Activated CD8-positive, alpha-beta memory T cell treated with anti-CD3 and anti-CD28 coated beads, Interleukin-2, amount 50 U/mL, for 24 hours (primary cell): ENCODE measurements at regions not wholly inside any gene's neighbourhood (a gene's known extent, or its start where the extent isn't known, plus 50 kb on each side); places are given as distances from the start of the nearest gene placed in this dataset.

Experiments used
- DNase-seq: peaks from one replicate; pipeline ENCODE4 v3.0.0-alpha.2; 2020; ENCODE audit errors: extremely low read depth

DNA sequence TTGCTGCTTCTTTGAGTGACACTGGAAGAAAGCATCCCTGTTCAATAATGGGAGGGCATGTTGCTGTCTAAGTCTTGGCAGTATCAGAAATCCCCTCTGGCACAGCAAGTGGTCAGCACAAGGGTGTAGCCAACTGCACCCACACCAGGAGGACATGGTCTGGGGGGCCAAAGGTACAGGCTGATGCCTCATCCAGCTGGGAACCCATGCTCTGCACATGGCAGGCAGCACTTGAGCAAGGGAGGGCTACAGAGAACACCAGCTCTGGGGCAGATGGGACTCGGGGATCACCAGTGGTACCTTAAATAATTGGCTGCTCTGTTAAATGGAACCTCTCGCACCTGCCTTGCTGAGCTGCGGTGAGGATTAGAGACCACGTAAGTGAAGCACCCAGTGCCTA lies 265.2 kb downstream of the SYK start:
- DNase-seq: no peak

DNA sequence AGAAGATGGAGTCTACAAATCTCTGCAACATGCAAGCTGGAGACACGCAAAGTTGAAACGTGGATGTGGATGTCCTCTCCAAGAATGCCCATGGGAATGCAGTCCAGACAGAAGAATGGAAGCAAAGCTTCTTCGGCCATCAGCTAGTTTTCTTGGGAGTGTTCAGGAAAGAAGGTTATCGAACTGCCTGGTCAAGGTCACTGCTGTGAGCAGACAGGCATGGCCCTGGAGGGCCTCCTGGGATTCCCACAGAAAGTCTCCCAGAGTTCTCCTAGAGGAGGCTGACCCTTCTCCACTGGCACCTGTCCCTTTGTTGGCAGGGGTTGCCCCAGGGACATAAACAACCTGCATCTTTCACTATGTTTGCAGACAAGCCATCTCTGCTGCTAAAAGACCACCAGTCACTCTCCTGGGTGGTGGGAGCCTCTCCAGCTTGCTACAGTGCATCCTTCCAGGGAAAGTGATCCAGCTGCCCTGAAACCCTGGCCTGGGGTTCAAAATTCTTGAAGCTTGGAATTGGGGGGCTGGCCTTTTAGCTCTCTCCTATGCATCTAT lies 265.8 kb downstream of the SYK start:
- DNase-seq: no peak

DNA sequence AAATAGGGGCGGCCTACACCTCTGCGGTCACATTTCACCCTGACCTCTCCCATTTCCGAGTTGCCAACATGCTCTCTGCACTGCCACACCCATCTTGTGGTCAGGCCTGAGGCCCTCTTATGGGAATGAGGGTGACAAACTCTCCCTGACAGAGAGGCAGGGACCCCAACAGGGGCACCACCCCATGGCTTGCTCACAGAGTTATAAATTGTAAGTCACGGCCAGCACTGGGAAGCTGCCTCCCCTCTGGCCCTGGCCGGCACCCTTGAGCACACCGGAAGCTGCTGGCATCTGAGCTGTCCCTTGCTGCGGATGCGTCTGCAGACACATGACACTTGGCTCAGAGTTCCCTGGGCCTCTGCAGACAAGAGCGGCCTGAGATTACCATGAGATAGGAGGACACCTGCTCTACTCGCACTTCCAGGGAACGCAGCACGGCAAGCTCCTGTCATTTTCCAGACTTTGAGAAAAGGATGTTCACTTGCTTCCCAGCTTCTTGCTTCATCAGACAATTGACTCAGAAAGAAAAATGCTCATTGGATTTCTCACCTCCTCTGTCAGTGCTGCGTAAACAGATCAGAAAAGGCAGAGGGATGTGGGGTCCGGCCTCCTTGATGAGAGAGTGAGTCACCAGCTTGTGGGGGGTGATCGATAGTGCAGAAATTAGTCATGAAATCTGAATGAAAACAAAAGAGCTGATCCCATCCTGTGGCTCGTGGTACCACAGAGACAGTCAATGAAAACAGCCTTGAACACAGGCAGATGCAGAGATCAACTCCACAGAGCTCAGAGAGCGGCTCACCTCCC lies 269.8 kb downstream of the SYK start:
- DNase-seq: peak; percentile 48

DNA sequence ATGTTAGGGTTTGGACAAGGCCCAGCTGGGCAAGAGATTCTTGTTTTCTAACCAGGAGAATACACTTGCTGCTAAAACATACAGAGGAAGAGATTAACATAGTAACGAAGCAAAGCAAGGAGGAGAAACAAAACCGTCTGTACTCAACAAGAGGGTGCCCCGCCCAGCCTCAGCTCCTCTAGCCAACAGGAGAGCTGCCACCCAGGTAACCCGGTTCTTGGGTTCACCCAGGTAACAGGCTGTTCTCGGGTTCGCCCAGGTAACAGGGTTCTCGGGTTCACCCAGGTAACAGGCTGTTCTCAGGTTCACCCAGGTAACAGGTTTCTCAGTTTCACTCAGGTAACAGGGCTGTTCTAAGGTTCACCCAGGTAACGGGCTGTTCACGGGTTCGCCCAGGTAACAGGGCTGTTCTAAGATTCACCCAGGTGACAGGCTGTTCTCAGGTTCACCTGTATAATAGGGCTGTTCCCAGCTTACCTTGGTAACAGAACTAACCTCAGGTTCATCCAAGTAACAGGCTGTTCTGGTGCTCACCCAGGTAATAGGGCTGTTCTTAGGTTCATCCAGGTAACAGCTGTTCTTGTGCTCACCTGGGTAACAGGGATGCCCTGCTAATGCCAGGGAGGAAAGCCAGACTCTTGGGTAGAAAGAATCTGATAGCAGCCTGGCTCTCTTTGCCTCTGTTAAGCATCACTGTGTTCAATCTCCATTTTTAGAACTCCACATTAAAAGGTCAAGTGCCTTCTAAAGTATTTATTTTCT lies 271.6 kb downstream of the SYK start:
- DNase-seq: no peak

DNA sequence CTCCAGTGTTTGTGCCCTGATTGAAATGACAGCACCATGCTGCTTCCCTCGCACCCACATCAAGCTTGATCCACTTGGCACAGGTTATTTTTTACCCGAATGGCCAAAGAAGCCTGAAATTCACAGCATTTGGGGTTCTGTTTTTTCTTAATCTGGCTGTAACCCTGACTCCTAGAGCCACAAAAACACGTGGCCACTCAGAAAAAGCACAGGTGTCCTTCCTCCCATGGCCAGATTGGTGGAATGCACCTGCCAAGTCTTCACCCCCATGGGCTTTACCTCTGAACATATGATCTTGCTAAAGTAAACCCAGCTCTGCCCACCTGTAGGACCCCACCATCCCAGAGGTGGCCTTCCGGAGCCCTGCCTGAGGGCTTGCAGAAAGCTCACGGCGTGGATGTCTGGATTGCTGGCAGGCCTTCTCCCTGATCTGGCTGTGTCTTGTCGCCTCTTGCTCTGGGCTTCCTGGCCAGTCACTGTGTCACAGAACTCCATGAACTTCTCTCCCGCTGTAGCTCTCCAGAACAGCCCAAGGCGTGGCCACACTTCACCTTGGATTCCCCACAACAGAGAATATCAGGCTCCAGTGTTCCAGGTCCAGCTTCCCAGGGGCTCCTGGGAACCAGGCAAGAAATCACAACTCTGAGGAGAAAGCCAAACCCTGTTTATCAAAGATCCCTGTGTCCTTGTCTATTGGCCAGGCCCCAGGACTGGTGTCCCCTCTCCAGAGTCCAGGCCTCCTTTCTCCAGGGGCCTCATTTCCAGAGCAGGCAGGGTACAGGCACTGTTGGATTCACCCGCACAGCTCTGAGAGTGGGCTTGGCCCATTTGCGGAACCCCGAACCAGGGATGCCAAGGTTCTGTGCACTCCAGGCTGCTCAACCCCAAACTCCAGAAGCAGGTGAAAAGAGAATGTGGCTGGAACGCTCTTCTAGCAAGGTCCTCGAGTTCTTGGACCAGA lies 272.5 kb downstream of the SYK start:
- DNase-seq: no peak

DNA sequence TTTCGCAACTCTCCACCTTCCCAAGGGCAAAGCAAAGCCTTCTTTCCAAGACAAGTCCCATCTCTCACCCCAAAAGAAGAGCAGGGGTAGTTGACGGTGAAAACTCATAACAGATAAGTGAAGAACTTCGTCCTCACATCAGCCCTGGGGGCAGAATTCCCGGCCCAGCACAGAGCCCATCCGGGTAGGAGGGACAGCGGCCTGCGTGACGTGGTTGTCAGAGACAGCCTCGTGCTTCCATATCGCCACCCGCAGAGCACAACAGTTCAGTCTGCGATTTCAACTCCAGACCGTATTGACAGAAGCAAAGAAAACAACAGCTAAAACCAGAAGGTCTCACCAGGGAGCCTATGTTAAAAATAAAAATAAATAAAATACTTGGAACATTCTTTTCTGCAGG lies 273.2 kb downstream of the SYK start:
- no peak for DNase-seq

DNA sequence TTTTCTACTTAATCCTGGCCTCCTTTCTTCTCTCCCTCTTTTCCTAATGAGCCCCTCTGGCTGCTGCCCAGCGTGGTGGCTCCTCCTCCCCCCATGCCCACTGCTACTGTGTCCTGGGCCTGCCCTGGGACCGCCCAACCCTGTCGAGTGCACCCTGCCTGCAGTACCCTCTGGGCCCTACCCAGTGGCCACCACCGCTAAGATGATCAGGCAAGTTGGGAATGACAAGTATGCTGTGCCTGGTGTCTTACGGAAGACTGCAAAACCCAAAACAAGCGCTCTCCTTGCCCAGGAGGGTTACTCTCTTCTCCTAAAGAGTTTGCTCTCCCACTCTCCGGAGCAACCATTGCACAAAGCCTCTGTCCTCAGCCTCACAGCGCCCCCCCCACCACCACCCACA lies 273.7 kb downstream of the SYK start:
- DNase-seq: no peak

DNA sequence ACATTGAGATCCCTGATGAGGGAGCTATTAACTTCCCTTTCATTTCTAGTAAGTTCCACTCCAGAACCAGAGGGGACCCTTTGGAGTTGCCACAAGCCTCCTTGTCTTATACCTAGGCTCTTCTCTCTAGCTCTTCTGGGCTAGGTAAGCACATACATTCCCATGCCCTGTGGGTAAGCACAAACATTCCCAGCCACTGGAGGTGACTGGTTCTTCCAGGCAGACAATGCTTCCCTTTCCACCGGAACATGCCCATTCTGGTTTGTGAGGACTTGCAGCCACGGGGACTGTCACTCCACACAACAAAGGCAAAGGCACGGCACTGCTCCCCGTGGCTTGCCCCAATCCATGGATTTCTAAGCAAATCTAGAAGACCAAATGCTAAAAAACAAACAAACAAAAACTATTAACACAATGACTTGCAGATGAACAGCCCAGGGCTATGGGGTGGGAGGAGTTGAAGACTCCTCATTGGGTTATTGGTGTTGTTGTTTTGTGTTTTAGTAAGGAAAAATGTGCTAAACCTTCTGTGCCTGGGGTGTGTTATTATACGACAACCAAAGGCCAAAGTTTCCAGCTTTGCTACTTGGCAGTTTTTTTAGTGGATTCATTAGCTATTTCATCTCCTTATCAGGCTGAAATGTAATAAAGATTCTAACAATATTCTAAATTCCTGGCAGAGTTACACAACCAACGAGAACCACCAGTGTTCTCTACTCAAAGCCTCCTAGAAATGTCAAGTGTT lies 276.2 kb downstream of the SYK start:
- DNase-seq: no peak

DNA sequence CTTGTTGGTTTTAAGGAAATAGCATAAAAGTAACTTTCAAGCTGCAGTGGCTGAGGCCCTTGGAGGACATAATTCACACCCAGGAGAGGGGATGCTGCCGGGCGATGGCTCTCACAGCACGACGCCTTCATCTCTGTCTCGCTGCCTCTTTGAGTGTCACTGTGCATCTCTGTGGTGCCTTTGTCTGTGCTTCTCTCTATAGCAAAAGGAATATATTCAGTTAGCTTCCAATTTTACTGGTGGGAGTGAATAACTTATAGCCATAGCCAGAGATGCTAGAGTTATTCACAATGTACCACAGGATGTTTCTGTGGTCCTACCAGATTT lies 276.7 kb downstream of the SYK start:
- DNase-seq: no peak

DNA sequence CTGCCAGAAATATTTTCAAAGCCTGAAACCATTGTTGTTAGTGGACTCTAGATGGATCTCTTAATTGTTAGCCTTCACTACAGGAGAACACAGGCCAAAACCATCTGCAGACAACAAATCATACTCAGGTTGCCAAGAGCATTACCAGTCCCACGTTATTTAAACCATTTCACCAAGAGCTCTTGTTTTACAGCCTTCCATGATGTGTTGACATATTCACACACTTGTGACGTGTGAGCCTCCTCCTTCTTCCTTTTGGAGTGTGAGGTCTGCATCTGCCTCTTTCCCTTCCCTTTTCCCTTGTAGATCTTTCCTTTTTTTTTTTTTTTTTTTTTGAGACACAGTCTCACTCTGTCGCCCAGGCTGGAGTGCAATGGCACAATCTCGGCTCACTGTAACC lies 279.0 kb downstream of the AUH start:
- no peak for DNase-seq

DNA sequence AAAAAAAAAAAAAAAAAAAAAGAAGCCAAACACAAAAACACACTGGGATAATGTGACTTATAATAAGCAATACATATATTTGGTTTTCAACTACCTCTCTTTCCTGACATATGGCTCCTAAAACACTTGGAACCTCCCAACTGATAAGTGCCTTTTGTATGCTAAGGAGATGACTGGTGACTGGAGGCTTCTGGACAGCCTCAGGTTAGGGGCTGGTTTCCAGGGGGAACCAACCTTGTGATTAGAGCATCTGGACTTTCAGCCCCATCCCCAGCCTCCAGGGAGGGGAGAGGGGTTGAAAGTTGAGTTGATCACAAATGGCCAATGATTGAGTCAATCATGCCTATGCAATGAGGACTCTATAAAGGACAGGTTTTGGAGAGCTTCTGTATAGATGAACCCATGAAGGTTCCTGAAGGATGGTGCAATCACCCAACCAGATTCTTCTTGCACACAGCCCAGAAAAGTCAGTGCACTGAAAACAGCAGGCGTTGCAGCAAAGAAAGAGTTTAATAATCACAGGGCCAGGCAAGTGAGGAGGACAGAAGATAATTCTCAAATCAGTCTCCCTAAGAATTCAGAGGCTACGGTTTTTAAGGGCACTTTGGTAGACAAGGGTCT lies 276.7 kb downstream of the AUH start:
- no peak for DNase-seq

DNA sequence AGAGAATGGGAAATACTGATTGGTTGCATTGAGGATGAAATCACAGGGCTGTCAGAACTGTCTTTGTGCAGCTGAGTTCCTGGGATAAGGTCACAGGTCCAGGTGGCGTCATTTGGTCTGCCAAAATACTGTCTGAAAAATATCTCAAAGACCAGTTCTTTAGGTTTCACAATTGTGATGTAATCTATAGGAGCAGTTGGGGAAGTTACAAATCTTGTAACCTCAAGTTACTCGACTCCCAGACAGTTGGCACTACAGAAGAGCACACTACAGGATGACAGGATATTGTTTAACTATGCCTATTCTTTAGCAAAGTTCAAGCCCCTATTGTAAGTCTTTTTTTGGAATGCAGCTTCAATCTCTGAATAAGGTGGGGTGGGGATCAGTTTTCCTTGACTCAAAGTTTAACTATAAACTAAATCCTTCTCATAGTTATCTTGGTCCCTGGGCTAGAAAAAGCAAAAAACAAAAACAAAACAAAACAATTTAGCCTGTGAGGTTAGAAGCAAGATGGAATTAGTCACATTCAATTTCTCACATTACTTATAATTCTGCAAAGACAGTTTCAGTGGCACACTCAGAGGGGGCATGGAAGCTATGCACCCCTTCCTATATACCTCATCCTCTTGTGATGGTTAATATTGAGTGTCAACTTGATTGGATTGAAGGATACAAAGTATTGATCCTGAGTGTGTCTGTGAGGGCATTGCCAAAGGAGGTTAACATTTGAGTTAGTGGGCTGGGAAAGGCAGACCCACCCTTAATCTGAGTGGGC lies 276.0 kb downstream of the AUH start:
- no peak for DNase-seq

DNA sequence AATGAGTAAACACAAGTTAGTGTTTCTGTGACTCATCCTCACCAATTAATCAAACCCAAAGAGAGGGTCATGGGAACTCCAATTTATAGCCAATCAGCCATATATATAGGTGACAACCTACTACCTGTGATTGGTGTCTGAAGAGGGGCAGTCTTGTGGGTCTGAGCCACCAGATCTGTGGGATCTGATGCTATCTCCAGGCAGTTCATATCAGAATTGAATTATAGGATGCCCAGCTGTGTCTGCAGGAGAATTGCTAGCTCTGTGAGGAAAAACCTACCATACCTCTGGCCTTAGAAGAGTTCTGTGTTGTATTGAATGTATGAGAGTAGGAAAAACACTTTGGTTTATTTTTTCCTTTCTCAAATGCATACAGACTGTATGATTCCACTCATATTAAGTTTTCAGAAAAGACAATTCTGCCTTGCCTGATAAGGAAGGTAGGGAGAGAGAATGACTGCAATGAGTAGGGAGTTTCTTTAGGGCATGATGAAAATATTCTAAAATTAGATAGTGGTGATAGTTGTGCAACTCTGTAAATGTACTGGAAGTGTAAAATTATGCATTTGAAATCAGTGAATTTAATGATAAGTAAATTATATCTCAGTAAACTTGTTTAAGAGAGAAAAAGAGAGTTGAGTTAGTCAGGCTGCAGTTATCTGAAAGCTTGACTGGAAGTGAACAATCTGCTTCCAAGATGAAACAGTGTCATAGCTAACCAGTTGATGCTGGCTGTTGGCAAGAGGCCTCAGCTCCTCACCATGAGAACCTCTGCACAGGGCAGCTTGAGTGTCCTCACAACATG lies 274.9 kb downstream of the AUH start:
- DNase-seq: no peak

DNA sequence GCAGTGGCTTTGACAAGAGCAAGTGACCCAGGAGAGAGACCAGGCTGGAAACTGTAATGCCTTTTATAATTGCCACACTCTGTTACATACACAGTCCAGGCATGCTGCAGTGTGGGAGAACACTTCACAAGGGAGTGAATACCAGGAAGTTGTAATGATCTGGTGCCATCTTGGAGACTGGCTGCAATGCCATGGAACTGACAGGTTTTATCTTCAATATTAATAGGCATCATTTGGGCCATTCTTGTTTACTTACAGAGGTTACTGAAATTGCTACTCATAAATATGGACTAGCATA lies 274.3 kb downstream of the AUH start:
- no peak for DNase-seq

DNA sequence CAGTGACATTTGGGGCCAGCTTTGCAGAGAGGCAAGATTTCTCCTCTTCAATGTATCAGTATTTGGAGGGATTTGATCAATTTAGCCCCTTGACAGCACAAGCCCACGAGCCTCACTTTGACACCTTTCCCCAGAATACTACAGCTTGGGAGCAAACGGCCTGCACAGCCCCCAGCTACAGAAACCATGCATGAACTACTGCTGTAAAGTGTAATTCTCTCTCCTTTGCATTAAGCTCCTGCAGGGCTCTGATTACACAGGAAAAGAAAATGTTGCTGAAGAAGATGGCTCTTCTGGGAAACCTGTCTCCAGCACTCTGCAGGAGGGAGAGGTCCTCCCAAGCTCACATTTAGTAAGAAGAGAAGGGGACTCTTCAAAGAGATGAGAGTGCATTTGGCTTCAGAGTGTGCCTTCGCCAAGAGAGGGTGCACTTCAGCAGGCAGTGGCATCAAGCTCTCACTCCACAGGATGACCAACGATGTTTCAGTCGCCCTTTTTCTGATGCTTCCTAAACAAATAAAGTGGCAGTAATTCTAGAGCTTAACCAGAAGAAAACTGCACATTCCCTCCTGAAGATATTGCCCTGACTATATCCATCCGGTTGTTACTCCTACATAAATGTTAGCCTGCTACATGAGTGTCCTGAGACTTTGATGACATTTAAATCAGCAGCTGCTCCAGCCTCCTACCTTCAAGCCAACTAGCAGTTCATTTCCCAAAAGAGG lies 272.2 kb downstream of the AUH start:
- no peak for DNase-seq

DNA sequence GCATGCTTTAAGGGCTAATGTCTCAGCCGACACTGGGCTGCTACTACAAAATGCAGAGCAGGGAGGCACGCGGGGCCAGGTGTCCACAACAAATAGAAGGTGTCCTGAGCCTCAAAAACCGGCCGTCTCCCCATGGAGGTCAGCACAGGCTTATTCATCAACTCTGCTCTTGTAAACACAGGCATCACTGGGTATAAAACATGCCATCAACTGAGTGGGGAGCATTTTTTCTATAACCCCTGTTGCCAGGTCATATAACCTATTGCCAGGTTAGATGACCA lies 271.6 kb downstream of the AUH start:
- no peak for DNase-seq

DNA sequence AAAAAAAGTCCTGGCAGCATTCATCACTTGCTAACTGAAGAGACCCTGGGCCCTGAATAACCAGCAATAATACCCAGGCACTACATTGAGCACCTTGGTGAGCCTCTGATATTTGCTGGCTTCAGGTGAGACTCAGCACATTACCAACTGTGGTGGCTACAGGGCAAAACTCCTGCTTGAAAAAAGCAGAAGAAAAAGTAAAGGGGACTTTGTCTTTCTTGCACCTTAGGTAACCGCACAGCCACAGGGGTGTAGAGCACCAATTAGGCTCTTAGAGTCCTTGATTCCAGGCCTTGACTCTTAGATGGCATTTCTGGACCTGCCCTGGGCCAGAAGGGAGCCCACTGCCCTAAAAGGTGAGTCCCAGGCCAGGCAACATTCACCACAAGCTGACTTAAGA lies 269.5 kb downstream of the AUH start:
- DNase-seq: no peak

DNA sequence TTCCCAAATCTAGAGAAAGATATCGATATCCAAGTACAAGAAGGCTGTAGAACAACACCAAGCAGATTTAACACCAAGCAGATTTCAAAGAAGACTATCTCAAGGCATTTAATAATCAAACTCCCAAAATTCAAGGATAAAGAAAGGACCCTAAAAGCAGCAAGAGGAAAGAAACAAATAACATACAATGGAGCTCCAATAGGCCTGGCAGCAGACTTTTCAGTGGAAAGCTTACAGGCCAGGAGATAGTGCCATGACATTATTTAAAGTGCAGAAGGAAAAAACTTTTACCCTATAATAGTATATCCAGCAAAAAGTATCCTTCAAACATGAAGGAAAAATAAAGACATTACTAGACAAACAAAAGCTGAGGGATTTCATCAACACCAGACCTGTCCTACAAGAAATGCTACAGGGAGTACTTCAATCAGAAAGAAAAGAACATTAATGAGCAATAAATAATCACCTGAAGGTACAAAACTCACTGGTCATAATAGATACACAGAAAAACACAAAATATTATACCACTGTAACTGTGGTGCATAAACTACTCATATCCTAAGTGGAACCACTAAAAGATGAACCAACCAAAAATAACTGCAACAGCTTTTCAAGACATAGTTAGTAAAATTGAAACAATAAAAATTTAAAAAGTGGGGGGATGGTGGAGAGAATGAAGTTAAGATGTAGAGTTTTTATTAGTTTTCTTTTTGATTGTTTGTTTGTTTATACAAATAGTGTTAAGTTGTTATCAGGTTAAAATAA lies 267.2 kb downstream of the AUH start:
- no peak for DNase-seq
